OCI-LY7 (cell line): ENCODE measurements at regions not wholly inside any gene's neighbourhood (a gene's known extent, or its start where the extent isn't known, plus 50 kb on each side); places are given as distances from the start of the nearest gene placed in this dataset.

Experiments used
- BruUV-seq: library from RNA; stranded (reverse); fragments of 400-500 nt; replicated peaks from 2 replicates; lab custom pipeline; 2021; lab: Mats Ljungman, UMichigan
- CTCF ChIA-PET: fragments of 300-600 bp; sonication (Branson Sonifier 250); formaldehyde crosslinking; loops from one replicate; lab custom pipeline; 2022; ENCODE audit warnings: antibody characterized with exemption; ENCODE audit not compliant: unreplicated experiment; lab: Charles Lee
- POLR2A ChIA-PET: fragments of 300-600 bp; sonication (Branson Sonifier 250); formaldehyde crosslinking; loops from one replicate; lab custom pipeline; 2022; ENCODE audit warnings: antibody characterized with exemption; lab: Charles Lee
- DNase-seq: peaks from one replicate; pipeline ENCODE4 v3.0.0-alpha.2; 2015; ENCODE audit warnings: low spot score
- H2AFZ ChIP-seq: fragments of 200-600 bp; sonication (generic), shearing (Covaris generic); 2 replicates; pipeline ENCODE4 v1.6.1; 2014; ENCODE audit warnings: mild to moderate bottlenecking, antibody characterized with exemption, low read length, moderate library complexity
- H3K27ac ChIP-seq: fragments of 200-600 bp; sonication (generic); 2 replicates; pipeline ENCODE4 v1.5.1; 2014; ENCODE audit warnings: mixed run types, low read depth, mild to moderate bottlenecking, moderate library complexity, low read length, inconsistent platforms; ENCODE audit not compliant: poor library complexity, severe bottlenecking
- H3K36me3 ChIP-seq: fragments of 200-600 bp; sonication (generic); 2 replicates; pipeline ENCODE4 v1.6.1; 2014; ENCODE audit warnings: mild to moderate bottlenecking, antibody characterized with exemption, low read length, moderate library complexity, mixed read lengths; ENCODE audit not compliant: insufficient read depth
- H3K4me1 ChIP-seq: fragments of 200-600 bp; sonication (generic); 2 replicates; pipeline ENCODE4 v1.5.1; 2014; ENCODE audit warnings: mild to moderate bottlenecking, low read length; ENCODE audit not compliant: insufficient read depth, poor library complexity, severe bottlenecking
- H3K4me2 ChIP-seq: fragments of 200-600 bp; sonication (generic); 2 replicates; pipeline ENCODE4 v1.6.1; 2014; ENCODE audit warnings: mild to moderate bottlenecking, low read length
- H3K4me3 ChIP-seq: fragments of 200-600 bp; sonication (generic); 2 replicates; pipeline ENCODE4 v1.5.1; 2014; ENCODE audit warnings: mild to moderate bottlenecking, low read depth, low read length; ENCODE audit not compliant: poor library complexity, severe bottlenecking
- H3K79me2 ChIP-seq: fragments of 200-600 bp; sonication (generic); 2 replicates; pipeline ENCODE4 v1.6.1; 2016; ENCODE audit warnings: low read depth, mild to moderate bottlenecking, low read length, moderate library complexity, mixed read lengths; ENCODE audit not compliant: insufficient read depth
- H3K9me2 ChIP-seq: fragments of 200-600 bp; sonication (generic); 2 replicates; pipeline ENCODE4 v1.6.1; 2016; ENCODE audit warnings: mild to moderate bottlenecking, low read length, mixed read lengths; ENCODE audit not compliant: insufficient read depth
- H3K9me3 ChIP-seq: fragments of 200-600 bp; sonication (generic); 2 replicates; pipeline ENCODE4 v1.6.1; 2014; ENCODE audit warnings: mild to moderate bottlenecking, mixed run types, low read length, mixed read lengths
- H4K20me1 ChIP-seq: fragments of 200-600 bp; sonication (generic); 2 replicates; pipeline ENCODE4 v1.6.1; 2014; ENCODE audit warnings: mild to moderate bottlenecking, antibody characterized with exemption, low read length, moderate library complexity, mixed read lengths; ENCODE audit not compliant: insufficient read depth
- CTCF ChIP-seq: fragments of 200-600 bp; sonication (generic); conservative IDR thresholded peaks from 2 replicates; pipeline ENCODE4 v1.5.1; 2014; ENCODE audit warnings: mild to moderate bottlenecking, antibody characterized with exemption, low read length, moderate library complexity, mixed read lengths
- EZH2phosphoT487 ChIP-seq: fragments of 200-600 bp; sonication (generic); IDR thresholded peaks from 2 replicates; pipeline ENCODE4 v1.6.1; 2018; ENCODE audit warnings: low read depth, borderline replicate concordance, mild to moderate bottlenecking, mixed run types, antibody characterized with exemption, low read length, moderate library complexity, mixed read lengths
- intact Hi-C: fragments of 100-400 bp; cut with micrococcal nuclease; formaldehyde crosslinking; loops from one replicate; pipeline ENCODE4 v1.10.0; 2022; ENCODE audit not compliant: unreplicated experiment

- H2AFZ ChIP-seq: no peak overlapping the region
- no peak for TF ChIP-seq EZH2phosphoT487
- no peak for TF ChIP-seq CTCF
- DNase-seq: no peak
- H3K79me2 ChIP-seq: no peaks in the 10 kb centered on the region
- H4K20me1 ChIP-seq: no peaks in the 10 kb centered on the region
- H3K9me2 ChIP-seq: no peaks in the 10 kb centered on the region
- no TSS peak for BruUV-seq
- H3K27ac ChIP-seq: no peak overlapping the region
- CTCF ChIA-PET: interaction anchor here (0.6 kb wide), 1 partner anchor 24 kb away, joined by 3 read pairs; no protein-coding TSS in a partner anchor
- intact Hi-C loops: no loop called here
- H3K4me1 ChIP-seq: no peaks in the 10 kb centered on the region
- H3K9me3 ChIP-seq: no peaks in the 10 kb centered on the region
- no peak overlapping the region for H3K4me3 ChIP-seq
- POLR2A ChIA-PET: no interaction called here
- H3K36me3 ChIP-seq: no peaks in the 10 kb centered on the region
- H3K4me2 ChIP-seq: no peak overlapping the region
Observed at GRCh38 chr14:98608071-98609060, 663.6 kb downstream of the BCL11B start.

- Histone ChIP-seq H3K36me3 (no peaks in the 10 kb centered on the region), H3K4me3 (no peak overlapping the region), H3K79me2 (no peaks in the 10 kb centered on the region), H2AFZ (no peak overlapping the region), H3K9me2 (no peaks in the 10 kb centered on the region), H3K4me1 (no peaks in the 10 kb centered on the region), H3K4me2 (no peak overlapping the region), H3K27ac (no peak overlapping the region), H4K20me1 (no peaks in the 10 kb centered on the region), H3K9me3 (no peaks in the 10 kb centered on the region)
- no peak for DNase-seq
- ChIA-PET POLR2A (interaction anchor here (0.5 kb wide), 1 partner anchor 529 kb away, joined by 3 read pairs; no protein-coding TSS in a partner anchor), CTCF (no interaction called here)
- TF ChIP-seq CTCF (no peak), EZH2phosphoT487 (no peak)
- intact Hi-C loops: no loop called here
- no TSS peak for BruUV-seq
Observed at GRCh38 chr14:98612434-98613200, 659.4 kb downstream of the BCL11B start.
